Trophoblast cell (in vitro differentiated cells and primary cell): ENCODE measurements at regions not wholly inside any gene's neighbourhood (a gene's known extent, or its start where the extent isn't known, plus 50 kb on each side); places are given as distances from the start of the nearest gene placed in this dataset.

Experiments used
- DNase-seq, 2 donors: peaks; one replicate each; pipeline ENCODE4 v3.0.0-alpha.2; 2016
- H2AFZ ChIP-seq: 2 replicates; pipeline ENCODE4 v1.6.1; 2013; ENCODE audit warnings: low read length, moderate library complexity, mild to moderate bottlenecking; ENCODE audit not compliant: insufficient read depth, poor library complexity
- H2AK5ac ChIP-seq: 2 replicates; pipeline ENCODE4 v1.6.1; 2013; ENCODE audit warnings: mild to moderate bottlenecking, low read length
- H2BK120ac ChIP-seq: 2 replicates; pipeline ENCODE4 v1.6.1; 2013; ENCODE audit warnings: low read length, mild to moderate bottlenecking, moderate library complexity; ENCODE audit not compliant: insufficient read depth, poor library complexity
- H2BK12ac ChIP-seq: 2 replicates; pipeline ENCODE4 v1.6.1; 2013; ENCODE audit warnings: mild to moderate bottlenecking, low read length, moderate library complexity
- H2BK5ac ChIP-seq: 2 replicates; pipeline ENCODE4 v1.6.1; 2013; ENCODE audit warnings: low read length, low read depth, moderate library complexity, mild to moderate bottlenecking; ENCODE audit not compliant: poor library complexity
- H3K14ac ChIP-seq: 2 replicates; pipeline ENCODE4 v1.6.1; 2013; ENCODE audit warnings: mild to moderate bottlenecking, low read length
- H3K18ac ChIP-seq: 2 replicates; pipeline ENCODE4 v1.6.1; 2013; ENCODE audit warnings: mild to moderate bottlenecking, low read length
- H3K23ac ChIP-seq: 2 replicates; pipeline ENCODE4 v1.6.1; 2013; ENCODE audit warnings: low read length
- H3K27ac ChIP-seq: 2 replicates; pipeline ENCODE4 v1.5.1; 2013; ENCODE audit warnings: low read depth, mild to moderate bottlenecking, inconsistent platforms, low read length, moderate library complexity
- H3K27me3 ChIP-seq: 2 replicates; pipeline ENCODE4 v1.6.1; 2013; ENCODE audit warnings: inconsistent platforms, mild to moderate bottlenecking, low read length, moderate library complexity; ENCODE audit not compliant: insufficient read depth
- H3K36me3 ChIP-seq, 2 experiments: 1 replicate in 1 of 2; 2 replicates in 1 of 2; pipeline ENCODE4 v1.6.1; 2013; ENCODE audit warnings: low read length in 2 of 2, mild to moderate bottlenecking in 2 of 2, moderate library complexity in 1 of 2; ENCODE audit not compliant: insufficient read depth in 2 of 2, control insufficient read depth in 1 of 2
- H3K4ac ChIP-seq: 2 replicates; pipeline ENCODE4 v1.6.1; 2013; ENCODE audit warnings: low read depth, mild to moderate bottlenecking, low read length, moderate library complexity
- H3K4me1 ChIP-seq, 2 experiments: 1 replicate in 1 of 2; 2 replicates in 1 of 2; pipeline ENCODE4 v1.6.1; 2013; ENCODE audit warnings: low read length in 2 of 2, mild to moderate bottlenecking in 2 of 2, moderate library complexity in 1 of 2; ENCODE audit not compliant: insufficient read depth in 2 of 2, control insufficient read depth in 1 of 2
- H3K4me2 ChIP-seq: 2 replicates; pipeline ENCODE4 v1.6.1; 2013; ENCODE audit warnings: inconsistent platforms, mild to moderate bottlenecking, low read length, moderate library complexity
- H3K4me3 ChIP-seq: 2 replicates; pipeline ENCODE4 v1.5.1; 2013; ENCODE audit warnings: mild to moderate bottlenecking, low read depth, low read length, inconsistent platforms
- H3K79me1 ChIP-seq: one replicate; pipeline ENCODE4 v1.6.1; 2013; ENCODE audit warnings: low read length
- H3K79me2 ChIP-seq: 2 replicates; pipeline ENCODE4 v1.6.1; 2013; ENCODE audit warnings: low read length, mild to moderate bottlenecking; ENCODE audit not compliant: control insufficient read depth, insufficient read depth, poor library complexity
- H3K9ac ChIP-seq: 2 replicates; pipeline ENCODE4 v1.6.1; 2013; ENCODE audit warnings: mild to moderate bottlenecking, low read length
- H3K9me3 ChIP-seq: 2 replicates; pipeline ENCODE4 v1.6.1; 2013; ENCODE audit warnings: low read depth, mild to moderate bottlenecking, control low read depth, inconsistent platforms, low read length; ENCODE audit not compliant: insufficient read depth
- H4K12ac ChIP-seq: 2 replicates; pipeline ENCODE4 v1.6.1; 2013; ENCODE audit warnings: low read depth, mild to moderate bottlenecking, low read length, moderate library complexity
- H4K8ac ChIP-seq: 2 replicates; pipeline ENCODE4 v1.6.1; 2013; ENCODE audit warnings: low read depth, mild to moderate bottlenecking, low read length, moderate library complexity
- H4K91ac ChIP-seq: one replicate; pipeline ENCODE4 v1.6.1; 2013; ENCODE audit warnings: low read depth, mild to moderate bottlenecking, low read length, moderate library complexity
- WGBS: extraction: QIAGEN DNeasy Blood & Tissue Kit; methylation state at CpG from one replicate; pipeline ENCODE4 v1.1.7; 2013; ENCODE audit warnings: missing lambda C conversion rate; ENCODE audit not compliant: insufficient read length, insufficient coverage; ENCODE audit errors: extremely low coverage; 5-methylcytosine and 5-hydroxymethylcytosine counted together

DNA sequence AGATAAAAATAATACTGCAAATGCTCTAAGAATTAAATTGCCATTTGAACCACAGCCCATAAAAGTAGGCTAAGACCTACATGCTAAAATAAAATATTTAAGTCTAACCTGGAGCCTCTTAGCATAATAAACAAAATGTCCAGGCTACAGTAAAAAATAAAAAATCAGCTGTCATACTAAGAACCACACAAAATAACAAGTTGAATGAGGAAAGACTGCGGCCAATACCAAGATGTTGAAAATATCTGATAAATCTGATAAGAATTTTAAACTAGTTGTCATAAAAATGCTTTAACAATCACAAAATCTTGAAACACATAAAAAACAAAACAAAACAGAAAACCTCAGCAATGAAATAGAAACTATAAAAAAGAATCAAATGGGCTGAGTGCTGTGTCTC lies 336.9 kb upstream of the MSX2 start:
- Histone ChIP-seq H3K18ac (no peak overlapping the region), H4K12ac (no peak overlapping the region), H3K14ac (no peak overlapping the region), H2AK5ac (no peak overlapping the region), H4K91ac (peak overlapping the region; percentile 86), H3K79me1 (peaks cover 30% of the 10 kb centered on the region), H3K4me1 (peaks cover 9 to 18% of the 10 kb centered on the region in 2 experiments), H3K27me3 (no peaks in the 10 kb centered on the region), H3K4ac (no peak overlapping the region), H3K79me2 (no peaks in the 10 kb centered on the region), H3K4me3 (no peak overlapping the region), H3K9me3 (no peaks in the 10 kb centered on the region), H3K4me2 (no peak overlapping the region), H2BK120ac (peak overlapping the region; percentile 52), H4K8ac (no peak overlapping the region), H3K27ac (no peak overlapping the region), H3K9ac (no peak overlapping the region), H2BK12ac (no peak overlapping the region), H2BK5ac (no peak overlapping the region), H2AFZ (no peak overlapping the region), H3K23ac (no peak overlapping the region), H3K36me3 (no peaks in the 10 kb centered on the region)
- WGBS: no CpG with 5 or more reads among the region's 1 CpG
- peak in 1 of 2 donors; percentile 38 for DNase-seq

DNA sequence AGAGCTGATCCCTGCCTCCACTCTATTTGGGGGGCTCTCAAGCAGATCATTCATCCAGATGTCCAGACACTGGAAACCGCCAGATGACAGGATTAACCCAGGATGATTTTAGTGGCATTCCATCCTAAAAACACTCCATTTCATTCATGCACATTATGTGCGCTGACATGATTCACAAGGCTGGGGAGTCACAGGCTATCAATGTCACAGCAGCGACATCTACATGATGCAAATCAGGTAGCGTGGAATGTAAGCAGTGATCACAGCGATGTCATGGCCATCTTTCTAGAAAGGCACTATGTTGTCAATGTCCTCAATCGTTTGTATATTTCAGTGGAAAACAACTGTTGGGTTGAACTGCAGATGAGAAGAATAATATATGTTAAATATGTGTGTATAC lies 331.5 kb upstream of the MSX2 start:
- Histone ChIP-seq H3K4me1 (peaks cover 0 to 7% of the 10 kb centered on the region in 2 experiments), H3K4me3 (no peak overlapping the region), H2AK5ac (no peak overlapping the region), H2BK5ac (no peak overlapping the region), H3K9me3 (no peaks in the 10 kb centered on the region), H3K79me2 (no peaks in the 10 kb centered on the region), H4K8ac (no peak overlapping the region), H3K23ac (no peak overlapping the region), H3K27ac (no peak overlapping the region), H3K79me1 (peaks cover 2% of the 10 kb centered on the region), H4K91ac (no peak overlapping the region), H3K4ac (no peak overlapping the region), H4K12ac (no peak overlapping the region), H3K18ac (no peak overlapping the region), H2AFZ (no peak overlapping the region), H3K14ac (no peak overlapping the region), H3K9ac (no peak overlapping the region), H3K4me2 (no peak overlapping the region), H3K36me3 (no peaks in the 10 kb centered on the region), H2BK12ac (no peak overlapping the region), H2BK120ac (peak overlapping the region; percentile 41), H3K27me3 (no peaks in the 10 kb centered on the region)
- no peak for DNase-seq
- no CpG with 5 or more reads among the region's 6 CpGs for WGBS

DNA sequence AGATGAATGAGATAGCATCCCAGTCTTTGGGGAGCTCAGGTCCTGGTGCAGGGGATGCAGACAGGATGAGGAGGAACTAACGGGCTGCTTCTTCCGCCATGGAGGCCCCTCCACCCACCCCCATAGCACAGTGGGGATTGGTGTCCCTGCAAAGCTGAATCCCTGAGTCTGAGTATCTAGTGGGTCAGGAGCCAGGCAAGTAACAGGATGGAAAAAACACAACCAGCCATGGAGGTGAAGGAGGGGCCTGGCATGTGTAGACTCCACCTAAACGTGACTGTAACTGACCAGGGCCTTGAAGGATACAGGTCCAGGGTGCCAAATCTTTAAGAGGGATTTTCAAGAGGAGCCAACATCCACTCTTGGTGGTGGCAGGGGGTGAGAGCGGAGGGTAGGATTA lies 327.8 kb upstream of the MSX2 start:
- Histone ChIP-seq H3K27ac (no peak overlapping the region), H3K79me1 (peaks cover 2% of the 10 kb centered on the region), H2BK5ac (no peak overlapping the region), H3K4me1 (peaks cover 0 to 7% of the 10 kb centered on the region in 2 experiments), H4K12ac (no peak overlapping the region), H2BK12ac (no peak overlapping the region), H2AK5ac (no peak overlapping the region), H3K23ac (no peak overlapping the region), H3K36me3 (no peaks in the 10 kb centered on the region), H2BK120ac (no peak overlapping the region), H3K14ac (no peak overlapping the region), H2AFZ (no peak overlapping the region), H3K9me3 (no peaks in the 10 kb centered on the region), H3K4me3 (no peak overlapping the region), H3K9ac (no peak overlapping the region), H3K4me2 (no peak overlapping the region), H4K91ac (no peak overlapping the region), H3K27me3 (no peaks in the 10 kb centered on the region), H3K4ac (no peak overlapping the region), H3K79me2 (no peaks in the 10 kb centered on the region), H3K18ac (no peak overlapping the region), H4K8ac (no peak overlapping the region)
- WGBS: no CpG with 5 or more reads among the region's 4 CpGs
- DNase-seq: no peak

DNA sequence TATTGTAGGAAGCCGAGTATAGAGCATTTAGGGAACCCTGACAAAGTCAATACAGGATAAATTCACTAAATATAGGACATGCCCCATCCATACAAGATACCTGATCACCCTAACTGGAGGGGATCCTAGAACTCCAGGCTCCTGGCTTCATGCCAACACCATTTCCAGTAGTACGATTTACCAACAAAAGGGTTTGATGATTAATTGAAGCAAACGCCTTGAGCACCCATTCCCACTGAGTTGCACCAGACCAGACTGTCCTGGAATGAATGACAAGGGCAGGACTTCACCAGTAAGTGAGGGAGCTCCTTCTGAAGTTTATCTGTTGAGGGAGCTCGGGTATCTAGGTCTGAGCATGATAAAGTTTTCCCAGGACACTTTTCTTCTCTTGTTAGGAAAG lies 327.2 kb upstream of the MSX2 start:
- no peak overlapping the region for H3K27ac ChIP-seq
- H4K12ac ChIP-seq: no peak overlapping the region
- no peak overlapping the region for H3K23ac ChIP-seq
- no peak overlapping the region for H3K18ac ChIP-seq
- H2BK5ac ChIP-seq: no peak overlapping the region
- no peak overlapping the region for H2BK120ac ChIP-seq
- no peak overlapping the region for H3K4ac ChIP-seq
- no peak overlapping the region for H3K14ac ChIP-seq
- H3K4me1 ChIP-seq: peaks cover 2 to 7% of the 10 kb centered on the region in 2 experiments
- H3K4me3 ChIP-seq: no peak overlapping the region
- H4K91ac ChIP-seq: no peak overlapping the region
- H2AK5ac ChIP-seq: no peak overlapping the region
- H3K27me3 ChIP-seq: no peaks in the 10 kb centered on the region
- no CpG with 5 or more reads among the region's 4 CpGs for WGBS
- H2AFZ ChIP-seq: no peak overlapping the region
- H3K79me1 ChIP-seq: peaks cover 3% of the 10 kb centered on the region
- DNase-seq: no peak
- no peak overlapping the region for H3K4me2 ChIP-seq
- H3K79me2 ChIP-seq: no peaks in the 10 kb centered on the region
- no peak overlapping the region for H2BK12ac ChIP-seq
- no peaks in the 10 kb centered on the region for H3K36me3 ChIP-seq
- no peak overlapping the region for H3K9ac ChIP-seq
- no peaks in the 10 kb centered on the region for H3K9me3 ChIP-seq
- no peak overlapping the region for H4K8ac ChIP-seq
